Heart right ventricle (tissue), 16 donors: ENCODE measurements at regions not wholly inside any gene's neighbourhood (a gene's known extent, or its start where the extent isn't known, plus 50 kb on each side); places are given as distances from the start of the nearest gene placed in this dataset.

Experiments used
- ATAC-seq, 8 donors: fragments of 200-7000 bp; cut with Tn5 transposase; one replicate each; pipeline ENCODE4 v1.9.1; 2020; ENCODE audit warnings: mild to moderate bottlenecking in 8 of 8, moderate library complexity in 8 of 8, moderate number of reproducible peaks in 1 of 8
- DNase-seq, 2 donors: peaks; one replicate each; pipeline ENCODE4 v3.0.0-alpha.2; 2020
- H3K27ac ChIP-seq, 10 donors: fragments of 200-600 bp; sonication (generic) in 2 of 10; one replicate each; pipeline versions ENCODE4 v1.5.0 to v1.8.0; 2020 to 2022; ENCODE audit warnings: mild to moderate bottlenecking in 3 of 10
- H3K27me3 ChIP-seq, 7 donors: fragments of 200-600 bp; one replicate each; pipeline ENCODE4 v1.8.0; 2021 to 2022; ENCODE audit warnings: mild to moderate bottlenecking in 2 of 7
- H3K36me3 ChIP-seq, 9 donors: fragments of 200-600 bp; sonication (generic) in 1 of 9; one replicate each; pipeline versions ENCODE4 v1.5.0 to v1.8.0; 2020 to 2022; ENCODE audit warnings: mild to moderate bottlenecking in 2 of 9
- H3K4me1 ChIP-seq, 9 donors: fragments of 200-600 bp; sonication (generic) in 1 of 9; one replicate each; pipeline versions ENCODE4 v1.5.0 to v1.8.0; 2020 to 2022; ENCODE audit warnings: mild to moderate bottlenecking in 4 of 9
- H3K4me3 ChIP-seq, 10 donors: fragments of 200-600 bp; sonication (generic) in 2 of 10; one replicate each; pipeline versions ENCODE4 v1.5.0 to v1.8.0; 2020 to 2022; ENCODE audit warnings: mild to moderate bottlenecking in 7 of 10, moderate library complexity in 2 of 10
- H3K9me3 ChIP-seq, 11 donors: fragments of 200-600 bp in 10 of 11; sonication (generic) in 2 of 11; one replicate each; pipeline versions ENCODE4 v1.5.0 to v1.8.0; 2013 to 2022; ENCODE audit warnings: mild to moderate bottlenecking in 2 of 11, control low read depth in 1 of 11, moderate library complexity in 1 of 11
- CTCF ChIP-seq, 9 donors: fragments of 200-600 bp; sonication (generic) in 2 of 9; IDR thresholded peaks; one replicate each; pipeline versions ENCODE4 v1.5.0 to v1.8.0; 2021 to 2022; ENCODE audit warnings: antibody characterized with exemption in 9 of 9, mild to moderate bottlenecking in 5 of 9, moderate library complexity in 1 of 9
- WGBS, 2 donors: extraction: QIAGEN DNeasy Blood & Tissue Kit; methylation state at CpG; one replicate each; pipeline ENCODE4 v1.1.7; 2013; ENCODE audit warnings: inconsistent platforms in 1 of 2; 5-methylcytosine and 5-hydroxymethylcytosine counted together
- intact Hi-C, 10 donors: fragments of 100-400 bp; cut with DNase I; formaldehyde crosslinking; loops; one replicate each; pipeline versions ENCODE4 v1.11.1 to v1.14.2; 2022
- donor health status: Arrhythmogenic right ventricular cardiomyopathy.
- donor health status: ischemic (EF 13 %, LVEDD 7.1; RV severe dilation, severe dysfunction).
- donor health status: healthy with polysubstance abuse.
- donor health status: DM: no; HTN: yes; CAD: no.
- donor health status: DM: no; HTN: no; CAD: no.
- donor health status: ischemic (EF 25% LVEDD 6.9; RV normal size, moderate dysfunction).
- donor health status: ischemic (EF 25% LVEDD 5.7; RV mildly dilated, moderate dysfunction).
- donor health status: healthy.
- donor health status: DM: yes; HTN: yes; CAD: no.
- donor health status: Ischemic cardiomyopathy.
- donor health status: ischemic (EF 35%, LVEDD 5.7; RV mildly dilated, moderate dysfunction).
- donor health status: nonischemic (EF 11% LVEDD 7.7; RV severe dilation, severe dysfunction).
- donor health status: DM: yes; HTN: yes; CAD: no.
- donor health status: PGD.
- donor health status: ischemic (EF 29% LVEDD 5.4; RV normal size, mild dysfunction).
- donor health status: nonischemic (EF 23%, LVEDD 6.1; RV moderate dilation, normal function).

- H3K27me3 ChIP-seq, result no peaks in the 10 kb centered on the region
- H3K4me1 ChIP-seq, result no peaks in the 10 kb centered on the region
- no peak overlapping the region for H3K27ac ChIP-seq
- DNase-seq (no peak), ATAC-seq (no peak)
- intact Hi-C loops, result no loop called here
- H3K4me3 ChIP-seq, result no peak overlapping the region
- H3K9me3 ChIP-seq, result no peaks in the 10 kb centered on the region
- TF ChIP-seq CTCF (IDR thresholded peaks at IDR 0.05), result no peak
- 14 to 21% methylated on average over 4 of the region's 4 CpGs for WGBS, 2 donors
- no peaks in the 10 kb centered on the region for H3K36me3 ChIP-seq
Measured at GRCh38 chr16:52141871-52142270, 405.1 kb downstream of the TOX3 start.

GRCh38 chr16:52128361-52128760 lies 418.6 kb downstream of the TOX3 start:
- H3K4me3 ChIP-seq, result no peak overlapping the region
- no peaks in the 10 kb centered on the region for H3K36me3 ChIP-seq
- no peaks in the 10 kb centered on the region for H3K27me3 ChIP-seq
- H3K27ac ChIP-seq, result no peak overlapping the region
- intact Hi-C loops, result no loop called here
- no peak for DNase-seq
- WGBS, 2 donors, result 42 to 46% methylated on average over 3 of the region's 3 CpGs
- H3K4me1 ChIP-seq, result no peaks in the 10 kb centered on the region
- peaks cover 0 to 3% (median 0%) of the 10 kb centered on the region in 11 donors for H3K9me3 ChIP-seq
- ATAC-seq, result no peak
- no peak for TF ChIP-seq CTCF (IDR thresholded peaks at IDR 0.05)

- ATAC-seq, result no peak
- Histone ChIP-seq H3K9me3 (peaks cover 0 to 24% (median 9%) of the 10 kb centered on the region in 11 donors), H3K36me3 (no peaks in the 10 kb centered on the region), H3K27ac (no peak overlapping the region), H3K27me3 (no peaks in the 10 kb centered on the region), H3K4me3 (no peak overlapping the region), H3K4me1 (no peaks in the 10 kb centered on the region)
- TF ChIP-seq CTCF (IDR thresholded peaks at IDR 0.05), result no peak
- intact Hi-C loops, result no loop called here
- 79 to 84% methylated on average over 1 of the region's 1 CpG for WGBS, 2 donors
- DNase-seq, result no peak
Measured at GRCh38 chr16:52123842-52124241, 423.1 kb downstream of the TOX3 start.

GRCh38 chr16:52123061-52123839 lies 423.7 kb downstream of the TOX3 start:
- Histone ChIP-seq H3K9me3 (peaks cover 0 to 26% (median 9%) of the 10 kb centered on the region in 11 donors), H3K4me1 (no peaks in the 10 kb centered on the region), H3K36me3 (no peaks in the 10 kb centered on the region), H3K4me3 (no peak overlapping the region), H3K27ac (no peak overlapping the region), H3K27me3 (no peaks in the 10 kb centered on the region)
- intact Hi-C loops, result no loop called here
- 44 to 69% methylated on average over 2 of the region's 2 CpGs for WGBS, 2 donors
- ATAC-seq, result peak in 6 of 8 donors; percentile 31 to 77 (median 46)
- DNase-seq, result no peak
- TF ChIP-seq CTCF (IDR thresholded peaks at IDR 0.05), result no peak
